Fibroblast of upper back skin (primary cell): ENCODE measurements at regions not wholly inside any gene's neighbourhood (a gene's known extent, or its start where the extent isn't known, plus 50 kb on each side); places are given as distances from the start of the nearest gene placed in this dataset.
"Not testable (repeated sequence)": the region's sequence is repeated elsewhere in the genome, so short reads cannot be mapped to it uniquely, and the experiment has no call there.

Experiments
- DNase-seq: peaks from one replicate; pipeline ENCODE4 v3.0.0-alpha.2; 2013

GRCh38 chr12:87670448-87670847, 358.8 kb downstream of the C12orf50 start:
- no peak for DNase-seq

GRCh38 chr12:87667378-87667777, 361.8 kb downstream of the C12orf50 start:
- DNase-seq = peak; percentile 72

GRCh38 chr12:87661786-87662377, 367.3 kb downstream of the C12orf50 start:
- DNase-seq = no peak

GRCh38 chr12:87660987-87661774, 368.0 kb downstream of the C12orf50 start:
- peak; percentile 24 for DNase-seq

- DNase-seq = no peak
Measured at GRCh38 chr12:87660291-87660690, 368.9 kb downstream of the C12orf50 start.

- DNase-seq = no peak
Measured at GRCh38 chr12:87656311-87656710, 372.9 kb downstream of the C12orf50 start.

GRCh38 chr12:87651670-87652425, 377.4 kb downstream of the C12orf50 start:
- DNase-seq = no peak

GRCh38 chr12:87642245-87642644, 387.0 kb downstream of the C12orf50 start:
- DNase-seq = no peak

- DNase-seq = no peak
Measured at GRCh38 chr12:87618199-87618598, 411.0 kb downstream of the C12orf50 start.

GRCh38 chr12:87612996-87613395, 416.2 kb downstream of the C12orf50 start:
- no peak for DNase-seq

- no peak for DNase-seq
Measured at GRCh38 chr12:87608321-87608720, 420.9 kb downstream of the C12orf50 start.

- peak; percentile 42 for DNase-seq
Measured at GRCh38 chr12:87603727-87604126, 425.5 kb downstream of the C12orf50 start.

GRCh38 chr12:87599459-87599858, 429.7 kb downstream of the C12orf50 start:
- no peak for DNase-seq

GRCh38 chr12:87597114-87597513, 432.1 kb downstream of the C12orf50 start:
- DNase-seq = no peak

- DNase-seq = peak; percentile 10
Measured at GRCh38 chr12:87596636-87597035, 432.6 kb downstream of the C12orf50 start.

GRCh38 chr12:87596134-87596533, 433.1 kb downstream of the C12orf50 start:
- DNase-seq = no peak

GRCh38 chr12:87585882-87586557, 443.2 kb downstream of the C12orf50 start:
- no peak for DNase-seq

GRCh38 chr12:87579091-87579490, 450.1 kb downstream of the C12orf50 start:
- DNase-seq = not testable (repeated sequence)

- DNase-seq = no peak
Measured at GRCh38 chr12:87575906-87576305, 453.3 kb downstream of the C12orf50 start.

GRCh38 chr12:87566918-87567317, 462.3 kb downstream of the C12orf50 start:
- not testable (repeated sequence) for DNase-seq

GRCh38 chr12:87556985-87557384, 472.2 kb downstream of the C12orf50 start:
- DNase-seq = no peak

GRCh38 chr12:87531213-87531612, 498.0 kb downstream of the C12orf50 start:
- DNase-seq = not testable (repeated sequence)

GRCh38 chr12:87529413-87529812, 499.8 kb downstream of the C12orf50 start:
- no peak for DNase-seq
